ENCODE measurements at regions not wholly inside any gene's neighbourhood (a gene's known extent, or its start where the extent isn't known, plus 50 kb on each side); places are given as distances from the start of the nearest gene placed in this dataset.

DNA sequence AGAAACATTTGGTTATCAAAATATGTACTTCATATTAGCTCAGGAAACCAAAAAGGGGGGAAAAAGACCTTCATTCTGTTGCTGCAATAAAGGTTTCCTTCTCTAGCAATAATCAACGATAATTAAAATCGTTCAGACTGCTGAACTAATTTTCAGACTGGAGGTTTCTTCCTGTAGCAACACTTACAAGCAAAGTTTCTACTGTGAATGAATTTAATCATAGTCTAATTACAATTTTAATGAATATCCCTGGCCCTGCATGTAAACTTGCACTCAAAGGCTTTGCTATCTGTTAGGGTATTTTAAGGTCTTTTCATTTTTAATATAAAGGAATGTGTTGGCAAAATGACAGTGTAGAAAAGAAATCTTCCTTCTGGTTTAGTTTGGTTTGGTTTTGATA, 265.2 kb downstream of the QDPR start:
- in situ Hi-C loops (cut with HindIII; ENCODE audit: low sequenced_read_pairs): no loop called here

DNA sequence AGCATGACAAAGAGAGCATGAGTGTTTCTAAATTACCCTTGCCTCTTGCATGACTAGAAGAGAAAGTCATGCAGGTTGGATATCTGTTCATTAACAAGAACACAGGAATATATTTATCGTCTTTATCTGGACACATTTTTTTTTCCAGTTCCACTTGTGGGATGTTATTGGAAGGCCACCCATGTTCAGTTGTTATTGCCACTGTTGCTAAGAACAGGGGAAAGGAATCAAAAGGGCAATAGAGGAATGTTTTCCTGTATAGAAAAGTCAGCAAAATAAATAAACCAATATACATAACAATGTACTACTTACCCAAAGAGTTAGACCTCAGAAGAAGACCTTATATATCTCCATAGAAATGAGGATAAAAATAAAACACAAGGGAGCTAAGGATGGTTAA, 270.1 kb downstream of the QDPR start:
- in situ Hi-C loops (cut with HindIII; ENCODE audit: low sequenced_read_pairs): loop anchor here (5.0 kb wide), 1 partner anchor 75 kb away; no protein-coding TSS in a partner anchor

DNA sequence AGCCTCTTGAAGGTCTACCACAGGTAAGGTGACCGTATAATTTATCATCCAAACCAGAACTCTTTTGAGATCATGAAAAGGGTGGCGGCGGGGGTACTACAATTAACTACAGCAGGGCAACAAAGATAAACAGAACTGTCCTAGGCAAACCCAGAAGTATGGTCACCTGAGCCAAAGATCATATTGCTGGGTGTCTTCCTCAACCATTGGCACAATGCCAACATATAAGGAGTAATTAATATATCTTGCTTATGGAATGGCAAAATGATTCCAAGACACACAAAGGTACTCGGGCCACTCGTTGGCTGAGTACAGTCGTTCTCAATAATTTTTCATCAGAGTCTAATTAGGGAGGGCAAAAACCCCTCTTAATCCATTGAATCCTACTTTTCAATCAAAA, 273.3 kb downstream of the QDPR start:
- in situ Hi-C loops (cut with HindIII; ENCODE audit: low sequenced_read_pairs): no loop called here

DNA sequence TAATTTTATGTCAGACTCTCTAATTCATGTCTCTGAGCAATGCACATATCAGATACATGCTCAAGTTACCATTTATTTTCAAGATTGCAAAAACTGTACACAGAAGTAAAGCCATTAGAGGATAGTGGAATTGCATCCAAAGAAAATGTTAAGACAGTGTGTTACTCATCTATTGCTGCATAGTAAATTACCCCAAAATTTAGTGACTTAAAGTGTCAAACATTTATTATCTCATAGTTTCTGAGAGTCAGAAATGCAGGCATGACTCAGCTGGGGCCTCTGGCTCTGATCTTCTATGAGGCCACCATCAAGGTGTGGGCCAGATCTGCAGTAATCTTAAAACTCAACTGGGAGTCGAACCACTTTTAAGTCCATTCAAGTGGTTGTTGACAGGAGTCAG, 275.2 kb downstream of the QDPR start:
- in situ Hi-C loops (cut with HindIII; ENCODE audit: low sequenced_read_pairs): no loop called here

DNA sequence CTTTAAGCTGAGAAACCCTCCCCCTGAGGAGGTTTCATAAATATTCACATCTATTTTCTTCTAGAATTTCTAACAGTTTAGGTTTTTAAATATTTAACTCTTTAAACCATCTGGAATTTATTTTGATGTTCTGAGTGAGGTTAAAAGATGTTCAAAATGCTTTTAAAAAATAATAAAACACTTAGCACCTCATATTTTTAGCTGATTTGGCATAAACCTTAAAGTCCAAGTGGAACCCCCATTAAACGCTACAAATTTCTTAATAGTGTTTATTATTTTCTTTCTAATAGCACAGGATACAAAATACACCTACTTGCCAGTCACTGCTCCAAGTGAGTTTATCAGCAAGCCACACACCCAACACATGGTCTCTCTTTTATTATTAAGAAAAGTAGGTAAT, 277.2 kb downstream of the QDPR start:
- in situ Hi-C loops (cut with HindIII; ENCODE audit: low sequenced_read_pairs): loop anchor here (5.0 kb wide), 2 partner anchors 33 to 107 kb away; no protein-coding TSS in a partner anchor

DNA sequence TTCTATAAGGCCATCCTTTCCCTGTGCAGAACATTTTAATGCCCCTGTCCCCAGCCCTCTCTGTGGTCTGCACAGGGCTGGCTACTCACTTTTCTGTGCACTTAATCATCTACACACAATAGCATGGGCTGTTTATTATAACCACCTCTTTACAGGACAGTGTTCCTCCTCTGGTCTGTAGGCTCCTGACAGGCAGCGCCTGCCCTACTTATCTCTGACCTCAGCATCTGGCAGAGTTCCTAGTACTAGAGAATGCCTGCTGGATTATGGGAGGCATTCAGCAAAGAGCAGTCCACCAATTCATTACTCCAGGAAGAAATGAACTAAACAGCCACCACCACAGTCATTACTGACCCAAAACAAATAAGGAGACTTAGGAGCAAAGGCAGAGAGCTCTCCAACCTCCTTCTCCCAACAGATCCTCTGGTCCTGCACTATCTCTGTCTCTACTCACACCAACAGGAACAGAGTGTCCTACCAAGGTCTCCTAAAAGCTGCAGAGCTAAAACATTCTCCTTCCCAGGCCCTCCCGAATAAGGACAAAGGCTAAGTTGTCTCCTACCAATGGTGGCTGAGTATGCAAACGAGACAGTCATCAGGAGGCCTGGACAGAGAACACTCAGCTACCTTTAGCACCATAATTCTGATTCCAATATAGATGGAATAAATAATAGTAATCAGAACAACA, 279.2 kb downstream of the QDPR start:
- in situ Hi-C loops (cut with HindIII; ENCODE audit: low sequenced_read_pairs): loop anchor here (5.0 kb wide), 2 partner anchors 35 to 105 kb away; no protein-coding TSS in a partner anchor

DNA sequence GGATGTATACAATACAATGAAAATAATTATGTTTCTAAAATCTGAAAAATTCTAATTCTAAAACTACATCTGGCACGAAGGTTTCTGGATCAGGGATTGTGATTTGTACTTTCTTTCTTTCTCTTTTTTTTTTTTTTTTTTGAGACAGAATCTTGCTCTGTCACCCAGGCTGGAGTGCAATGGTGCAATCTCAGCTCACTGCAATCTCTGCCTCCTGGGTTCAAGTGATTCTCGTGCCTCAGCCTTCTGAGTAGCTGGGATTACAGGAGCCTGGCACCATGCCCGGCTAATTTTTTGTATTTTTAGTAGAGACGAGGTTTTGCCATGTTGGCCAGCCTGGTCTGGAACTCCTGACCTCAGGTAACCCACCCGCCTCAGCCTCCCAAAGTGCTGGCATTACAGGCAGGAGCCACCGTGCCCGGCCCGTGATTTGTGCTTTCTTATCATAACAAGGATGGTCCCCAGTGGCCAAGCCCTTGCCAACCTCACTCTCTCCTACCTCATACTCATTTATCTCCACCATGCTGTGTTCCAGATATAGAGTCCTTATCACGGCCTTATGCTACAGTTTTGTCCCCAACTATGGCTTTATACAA, 279.9 kb downstream of the QDPR start:
- in situ Hi-C loops (cut with HindIII; ENCODE audit: low sequenced_read_pairs): loop anchor here (5.0 kb wide), 2 partner anchors 35 to 105 kb away; no protein-coding TSS in a partner anchor

DNA sequence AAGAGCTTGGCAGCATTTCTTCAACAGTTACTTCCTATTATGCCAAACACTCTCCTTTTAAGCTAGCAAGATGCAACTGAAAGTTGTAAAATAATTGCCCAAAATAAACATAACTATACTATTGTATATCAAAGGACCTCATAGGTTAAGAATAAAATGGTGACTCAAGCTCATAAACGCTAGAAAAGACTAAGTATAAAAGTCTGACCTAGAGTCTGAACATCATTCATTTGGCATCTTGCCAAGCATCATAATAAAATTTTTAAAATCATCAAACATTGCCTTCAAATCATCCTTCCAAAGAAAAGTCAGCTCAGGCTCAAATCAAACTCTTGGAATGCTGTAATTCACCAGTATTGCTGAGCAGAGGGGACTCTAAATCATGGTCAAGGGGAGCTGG, 281.2 kb downstream of the QDPR start:
- in situ Hi-C loops (cut with HindIII; ENCODE audit: low sequenced_read_pairs): loop anchor here (5.0 kb wide), 2 partner anchors 37 to 103 kb away; no protein-coding TSS in a partner anchor

DNA sequence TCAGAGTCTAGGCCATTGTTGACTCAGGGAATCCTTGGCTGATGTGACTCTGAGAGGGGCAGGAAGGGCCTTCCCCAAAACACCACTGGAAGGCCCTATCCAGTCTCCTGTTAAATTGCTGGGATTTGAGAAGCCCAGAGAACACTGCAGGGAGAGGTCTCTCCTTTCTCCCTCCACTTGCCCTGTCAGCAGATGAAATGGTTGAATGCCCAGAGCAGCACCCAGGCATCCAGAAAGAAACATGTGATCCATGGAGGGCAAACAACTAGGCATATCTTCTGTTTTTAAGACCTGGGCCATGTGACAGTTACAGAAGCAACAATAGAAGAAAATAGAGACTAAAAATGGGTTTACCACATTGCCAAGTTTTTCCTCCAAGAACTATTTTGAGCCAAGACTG, 291.1 kb downstream of the QDPR start:
- in situ Hi-C loops (cut with HindIII; ENCODE audit: low sequenced_read_pairs): no loop called here

DNA sequence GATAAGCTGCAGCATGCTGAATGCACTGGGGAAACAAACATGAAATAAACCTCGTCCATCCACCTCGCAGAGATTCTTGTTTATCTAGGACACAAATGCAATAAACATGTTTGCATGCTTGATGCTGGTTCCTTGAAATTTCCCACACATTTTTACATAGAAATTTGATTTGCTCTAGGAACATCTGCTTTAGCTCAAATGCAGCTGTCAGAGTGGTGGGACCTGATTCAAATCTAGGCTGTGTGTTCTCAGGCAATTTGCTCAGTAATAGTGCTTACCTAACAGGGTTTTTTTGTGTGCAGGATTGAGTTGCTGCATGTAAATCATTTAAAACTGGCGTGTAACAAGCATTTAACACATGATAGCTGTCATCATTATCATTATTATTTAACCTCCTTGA, 293.1 kb downstream of the QDPR start:
- in situ Hi-C loops (cut with HindIII; ENCODE audit: low sequenced_read_pairs): no loop called here

DNA sequence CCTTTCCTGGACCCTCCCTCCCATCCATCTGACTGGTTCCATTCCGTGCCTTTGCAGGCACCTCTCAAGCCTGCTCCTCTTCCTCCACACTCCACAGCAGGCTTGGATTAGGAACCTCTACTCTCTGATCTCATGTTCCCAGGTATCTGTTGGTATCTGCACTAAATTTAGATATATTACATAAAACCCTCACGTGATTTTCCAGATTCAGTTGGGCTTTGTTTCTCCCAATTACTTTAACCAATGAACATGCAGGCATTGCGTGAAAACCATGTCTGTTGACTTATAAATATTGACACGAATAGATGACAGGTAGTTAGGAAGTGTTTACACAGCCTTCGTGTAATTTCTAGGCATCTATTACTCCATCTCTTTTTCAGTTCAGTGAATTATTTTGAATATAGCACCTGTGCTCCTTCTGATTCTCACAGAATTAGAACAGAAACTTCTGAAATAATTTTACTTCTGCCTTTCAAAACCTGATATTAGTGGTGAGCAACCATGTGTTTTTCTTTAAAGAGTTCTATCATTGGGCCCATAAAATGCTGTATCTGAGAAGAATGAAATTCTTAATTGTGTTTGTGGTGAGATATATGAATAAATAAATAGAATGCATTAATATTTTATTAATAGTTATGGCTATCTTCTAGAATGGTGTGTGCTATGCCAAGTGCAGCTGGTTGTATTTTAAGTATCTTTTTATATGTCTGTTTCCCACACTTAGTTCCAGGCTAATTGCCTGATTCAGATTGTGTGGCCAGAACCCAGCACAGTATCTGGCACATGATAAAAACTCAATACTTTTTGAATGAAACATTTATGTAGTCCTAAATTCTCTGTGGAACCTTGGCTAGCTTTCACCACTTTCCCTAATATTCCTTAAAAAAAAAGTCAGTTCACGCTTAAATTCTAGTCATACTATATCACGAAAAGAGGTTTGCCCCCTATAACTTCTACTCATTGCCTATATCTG, 304.8 kb downstream of the QDPR start:
- in situ Hi-C loops (cut with HindIII; ENCODE audit: low sequenced_read_pairs): no loop called here

DNA sequence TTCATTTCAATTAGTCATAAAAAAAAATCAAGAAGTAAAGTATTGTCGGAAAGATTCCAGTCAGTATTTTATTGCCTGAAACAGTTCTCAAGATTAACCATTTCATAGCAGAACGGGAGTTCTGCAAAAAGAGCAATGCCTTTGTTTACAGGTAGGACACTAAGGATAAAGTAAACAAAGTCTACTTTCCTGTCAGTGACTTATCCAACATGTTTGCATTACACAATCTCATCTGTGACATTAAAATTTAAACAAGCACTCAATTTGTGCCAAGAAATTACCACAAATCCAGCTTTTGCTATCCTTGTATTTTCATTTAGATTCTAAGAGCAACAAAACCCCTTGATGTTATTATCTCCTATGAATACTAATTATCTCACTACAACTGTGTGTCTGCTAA, 306.5 kb upstream of the LDB2 start:
- in situ Hi-C loops (cut with HindIII; ENCODE audit: low sequenced_read_pairs): no loop called here

DNA sequence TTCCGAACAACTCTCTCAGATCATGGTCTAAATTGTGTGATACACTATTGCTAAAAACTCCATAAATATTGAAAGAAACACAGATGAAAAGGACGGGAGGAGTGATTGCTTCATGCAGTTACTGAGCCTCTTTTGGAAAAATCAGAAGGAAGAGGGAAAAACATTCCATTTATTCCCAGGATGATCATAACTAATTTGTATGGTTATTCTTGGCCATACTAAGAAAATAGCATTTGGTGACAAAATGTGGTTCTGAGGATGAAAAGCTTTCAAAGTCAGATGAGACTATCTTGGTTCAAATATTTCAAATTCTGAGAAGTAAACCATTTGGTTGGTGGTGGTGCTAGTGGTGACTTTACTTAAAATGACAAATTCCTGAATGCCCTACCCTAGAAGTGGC, 305.4 kb upstream of the LDB2 start:
- in situ Hi-C loops (cut with HindIII; ENCODE audit: low sequenced_read_pairs): no loop called here

DNA sequence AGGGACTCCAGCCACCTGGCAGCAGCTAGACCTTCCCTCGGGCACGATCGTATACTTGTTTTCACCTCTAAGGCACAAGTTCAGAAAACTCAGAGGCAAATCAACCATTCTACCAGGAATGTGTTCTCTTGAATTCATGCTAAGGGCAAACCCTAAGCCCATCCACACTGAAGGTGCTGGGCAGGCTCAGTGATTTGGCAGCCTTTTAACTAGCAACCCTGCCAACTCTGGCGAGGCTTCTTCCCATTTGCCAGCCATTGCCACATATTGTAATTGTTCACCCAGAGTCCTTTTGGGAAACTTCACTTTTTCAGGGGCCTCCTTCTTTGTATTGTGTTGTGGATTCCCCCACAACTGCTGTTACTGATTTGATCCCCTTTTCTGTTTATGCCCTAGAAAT, 298.6 kb upstream of the LDB2 start:
- in situ Hi-C loops (cut with HindIII; ENCODE audit: low sequenced_read_pairs): no loop called here

DNA sequence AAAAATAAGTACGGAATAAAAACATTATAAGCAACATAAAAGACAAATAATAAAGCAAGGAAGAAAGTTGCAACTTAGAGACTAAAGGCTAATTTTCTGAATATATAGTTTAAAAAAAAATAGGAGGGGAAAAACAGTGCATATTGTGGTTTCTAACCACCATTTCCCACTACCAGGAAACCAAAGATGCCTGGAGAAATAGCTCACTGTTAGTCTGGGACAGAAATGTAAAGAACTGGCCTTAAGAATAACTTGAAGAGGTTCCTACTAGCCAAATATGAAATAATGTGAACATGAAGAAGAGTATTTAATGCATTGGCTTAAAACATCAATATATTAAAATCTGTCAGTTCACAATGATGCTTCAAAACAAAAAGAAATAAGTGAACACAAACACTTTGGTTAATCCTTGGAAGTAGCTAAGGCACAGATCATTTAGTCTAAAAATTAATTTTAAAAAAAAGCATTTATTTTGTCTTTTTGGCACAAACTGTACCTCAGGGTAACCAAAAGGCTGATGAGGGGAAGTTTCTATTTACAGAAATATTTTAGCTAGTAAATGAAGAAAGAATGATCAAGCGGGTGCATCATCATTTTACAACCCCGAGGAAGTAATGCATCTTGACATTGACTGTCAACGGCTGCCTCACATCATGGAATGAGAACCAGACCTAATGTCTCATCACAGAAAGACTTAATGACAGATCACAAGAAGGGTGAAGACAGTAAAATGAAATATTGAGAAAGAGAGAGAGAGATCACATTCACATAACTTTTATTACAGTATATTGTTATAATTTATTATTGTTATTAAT, 297.2 kb upstream of the LDB2 start:
- in situ Hi-C loops (cut with HindIII; ENCODE audit: low sequenced_read_pairs): no loop called here

DNA sequence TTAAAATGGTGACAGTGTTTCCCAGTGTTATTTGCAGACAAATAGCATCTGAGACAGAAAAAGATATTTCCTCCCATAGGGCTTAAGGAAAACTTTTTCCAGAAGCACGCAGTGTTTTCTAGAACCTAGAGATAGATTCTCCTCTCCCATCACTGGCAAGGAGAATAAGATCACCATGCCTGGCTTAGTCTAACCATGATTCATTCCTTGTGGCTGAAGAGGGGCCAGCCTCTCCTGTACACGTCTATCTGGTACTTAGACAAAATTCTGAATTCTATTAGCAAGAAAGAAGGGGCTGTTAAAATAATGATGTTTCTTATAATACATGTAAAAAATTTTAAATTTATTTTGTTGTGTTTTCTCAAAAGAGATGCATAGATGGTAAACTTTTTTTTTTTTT, 296.1 kb upstream of the LDB2 start:
- in situ Hi-C loops (cut with HindIII; ENCODE audit: low sequenced_read_pairs): no loop called here

DNA sequence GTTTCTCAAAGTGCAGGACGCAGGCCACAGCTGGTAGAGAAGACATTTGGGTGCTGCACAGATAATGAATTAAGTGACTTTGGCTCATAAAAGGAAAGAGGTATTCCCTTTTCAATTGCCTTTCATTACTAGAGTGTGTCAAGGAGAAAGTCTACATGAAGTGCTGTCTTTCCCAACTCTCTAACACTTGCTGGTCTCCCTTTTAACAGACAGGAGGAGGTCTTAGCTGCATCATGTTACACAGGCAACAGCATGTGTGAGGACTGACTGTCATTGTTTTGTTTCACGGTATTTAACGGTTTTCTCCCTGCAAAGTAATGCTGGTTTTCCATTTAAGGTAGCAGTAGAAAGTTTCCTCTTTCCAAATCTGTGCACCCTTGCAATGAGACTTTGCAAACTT, 291.3 kb upstream of the LDB2 start:
- in situ Hi-C loops (cut with HindIII; ENCODE audit: low sequenced_read_pairs): no loop called here

DNA sequence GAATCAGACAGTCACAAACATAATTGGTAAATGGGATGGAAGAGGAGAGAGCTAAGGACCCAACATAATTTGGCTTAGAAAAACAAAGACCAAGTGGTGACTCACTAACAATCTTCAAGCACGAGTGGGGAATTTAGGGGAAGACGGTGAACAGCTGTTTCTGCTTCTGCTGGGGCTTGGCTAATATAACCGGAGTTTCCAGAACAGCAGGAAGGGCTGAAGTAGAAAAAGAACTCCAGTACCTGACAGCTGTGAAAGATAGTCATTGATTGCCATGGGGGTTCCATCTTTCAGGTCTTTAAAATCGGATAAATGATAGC, 290.9 kb upstream of the LDB2 start:
- in situ Hi-C loops (cut with HindIII; ENCODE audit: low sequenced_read_pairs): no loop called here

DNA sequence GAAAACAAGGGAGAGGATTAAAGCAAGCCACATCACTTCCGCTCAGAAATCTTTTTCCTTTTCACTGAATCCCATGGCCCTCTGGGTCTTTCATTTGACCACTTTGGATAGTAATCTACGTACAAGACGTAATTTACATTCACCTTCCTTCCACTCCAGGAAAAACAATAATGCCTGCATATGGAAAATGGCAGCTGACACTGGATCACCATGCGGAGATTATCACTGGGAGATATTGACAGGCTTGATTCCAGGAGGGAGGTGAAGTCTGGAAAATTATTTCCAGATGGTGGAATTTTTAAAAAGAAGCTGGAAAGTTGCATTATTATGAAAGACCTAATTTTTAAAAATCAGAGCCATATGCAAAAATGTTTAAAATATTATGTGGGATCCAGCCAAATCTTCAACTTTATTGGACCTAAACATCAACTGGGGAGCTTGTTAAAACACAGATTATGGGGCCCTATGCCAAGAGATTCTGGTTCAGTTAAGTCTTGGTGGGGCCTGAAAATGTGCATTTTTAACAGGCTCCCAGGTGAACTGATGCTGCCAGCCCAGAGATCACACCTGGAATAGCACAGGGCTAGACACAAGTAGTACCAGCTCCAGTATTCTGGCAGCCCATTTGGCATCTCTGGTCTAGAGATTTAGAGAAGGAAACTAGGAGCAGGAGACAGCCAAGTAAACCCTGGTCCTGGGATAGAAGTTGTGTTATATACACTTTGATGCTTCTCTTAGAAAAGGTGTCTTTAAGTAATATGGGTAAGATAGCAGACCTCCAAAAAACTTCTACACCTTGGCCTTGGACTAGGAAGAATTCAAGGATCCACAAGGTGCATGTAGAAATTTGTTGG, 290.3 kb upstream of the LDB2 start:
- in situ Hi-C loops (cut with HindIII; ENCODE audit: low sequenced_read_pairs): no loop called here

DNA sequence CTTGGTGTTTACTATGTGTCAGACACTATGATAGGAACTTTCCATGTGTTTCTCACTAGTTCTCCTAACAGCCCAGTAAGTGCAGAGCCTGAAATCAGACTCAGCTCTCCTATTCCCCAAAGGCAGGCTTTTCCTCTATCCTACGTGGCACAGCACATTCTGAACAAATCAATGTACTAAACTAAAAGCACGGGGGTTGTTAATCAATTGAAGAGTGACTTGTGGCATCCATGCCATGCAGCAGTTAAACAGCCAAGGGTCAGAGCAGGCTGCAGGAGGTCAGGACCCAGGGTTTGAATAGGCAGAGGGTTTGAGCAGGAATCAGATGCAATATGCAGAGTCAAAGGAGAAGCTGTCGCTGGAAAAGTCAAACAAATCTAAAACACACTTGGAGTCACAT, 289.7 kb upstream of the LDB2 start:
- in situ Hi-C loops (cut with HindIII; ENCODE audit: low sequenced_read_pairs): no loop called here

Measured in endothelial cell of hepatic sinusoid (primary cell).